Astrocyte (in vitro differentiated cells and primary cell): ENCODE measurements at regions not wholly inside any gene's neighbourhood (a gene's known extent, or its start where the extent isn't known, plus 50 kb on each side); places are given as distances from the start of the nearest gene placed in this dataset.

ENCODE experiments used
- DNase-seq: peaks from one replicate; pipeline ENCODE4 v3.0.0-alpha.2; 2010; ENCODE audit warnings: low read depth
- FAIRE-seq: peaks from 2 replicates; lab custom pipeline; 2011; peaks lifted over from hg19 to GRCh38; lab: Jason Lieb, UNC
- H2AFZ ChIP-seq: 2 replicates; pipeline ENCODE4 v1.6.0; 2012; ENCODE audit warnings: low read depth, low read length, inconsistent platforms
- H3K27ac ChIP-seq: 2 replicates; pipeline ENCODE4 v1.5.1; 2011; ENCODE audit warnings: low read depth, low read length, inconsistent platforms
- H3K27me3 ChIP-seq: 2 replicates; pipeline ENCODE4 v1.6.0; 2011; ENCODE audit warnings: low read length, inconsistent platforms; ENCODE audit not compliant: insufficient read depth
- H3K36me3 ChIP-seq: 2 replicates; pipeline ENCODE4 v1.5.1; 2011; ENCODE audit warnings: low read length, inconsistent platforms; ENCODE audit not compliant: insufficient read depth
- H3K4me1 ChIP-seq: 2 replicates; pipeline ENCODE4 v1.5.1; 2011; ENCODE audit warnings: low read length, inconsistent platforms; ENCODE audit not compliant: insufficient read depth
- H3K4me2 ChIP-seq: 2 replicates; pipeline ENCODE4 v1.6.0; 2012; ENCODE audit warnings: low read length, inconsistent platforms
- H3K4me3 ChIP-seq: 2 replicates; pipeline ENCODE4 v1.5.1; 2011; ENCODE audit warnings: low read depth, mild to moderate bottlenecking, low read length, inconsistent platforms; ENCODE audit not compliant: insufficient read depth
- H3K79me2 ChIP-seq: 2 replicates; pipeline ENCODE4 v1.6.0; 2012; ENCODE audit warnings: mild to moderate bottlenecking, low read length, inconsistent platforms; ENCODE audit not compliant: insufficient read depth
- H3K9ac ChIP-seq: 2 replicates; pipeline ENCODE4 v1.6.0; 2012; ENCODE audit warnings: mild to moderate bottlenecking, low read length, inconsistent platforms
- H3K9me3 ChIP-seq: 2 replicates; pipeline ENCODE4 v1.5.1; 2012; ENCODE audit warnings: low read depth, mild to moderate bottlenecking, low read length, inconsistent platforms; ENCODE audit not compliant: insufficient read depth
- H4K20me1 ChIP-seq: 2 replicates; pipeline ENCODE4 v1.6.0; 2012; ENCODE audit warnings: low read length, inconsistent platforms; ENCODE audit not compliant: insufficient read depth
- H3K27ac Mint-ChIP-seq: one replicate; pipeline ENCODE4 v1.8.0; 2021; ENCODE audit warnings: mild to moderate bottlenecking, mixed read lengths; ENCODE audit not compliant: unreplicated experiment
- H3K27me3 Mint-ChIP-seq: one replicate; pipeline ENCODE4 v1.8.0; 2021; ENCODE audit warnings: low read depth, mixed read lengths; ENCODE audit not compliant: unreplicated experiment
- H3K36me3 Mint-ChIP-seq: one replicate; pipeline ENCODE4 v1.8.0; 2021; ENCODE audit warnings: low read depth, mixed read lengths; ENCODE audit not compliant: unreplicated experiment
- H3K4me1 Mint-ChIP-seq: one replicate; pipeline ENCODE4 v1.8.0; 2021; ENCODE audit warnings: low read depth, mixed read lengths; ENCODE audit not compliant: unreplicated experiment
- H3K4me3 Mint-ChIP-seq: one replicate; pipeline ENCODE4 v1.8.0; 2021; ENCODE audit warnings: mild to moderate bottlenecking, moderate library complexity, mixed read lengths; ENCODE audit not compliant: unreplicated experiment
- H3K9me3 Mint-ChIP-seq: one replicate; pipeline ENCODE4 v1.8.0; 2021; ENCODE audit warnings: mild to moderate bottlenecking, mixed read lengths; ENCODE audit not compliant: unreplicated experiment
- EZH2 ChIP-seq: IDR thresholded peaks from 2 replicates; pipeline ENCODE4 v1.6.1; 2012; ENCODE audit warnings: mild to moderate bottlenecking, low read length, inconsistent platforms; ENCODE audit not compliant: insufficient read depth
- TF ChIP-seq, protein P1 (sequence below): IDR thresholded peaks from 2 replicates; pipeline ENCODE4 v1.5.1; 2011; ENCODE audit warnings: low read depth, mild to moderate bottlenecking, inconsistent platforms, low read length, moderate library complexity; ENCODE audit not compliant: insufficient read depth

DNA sequence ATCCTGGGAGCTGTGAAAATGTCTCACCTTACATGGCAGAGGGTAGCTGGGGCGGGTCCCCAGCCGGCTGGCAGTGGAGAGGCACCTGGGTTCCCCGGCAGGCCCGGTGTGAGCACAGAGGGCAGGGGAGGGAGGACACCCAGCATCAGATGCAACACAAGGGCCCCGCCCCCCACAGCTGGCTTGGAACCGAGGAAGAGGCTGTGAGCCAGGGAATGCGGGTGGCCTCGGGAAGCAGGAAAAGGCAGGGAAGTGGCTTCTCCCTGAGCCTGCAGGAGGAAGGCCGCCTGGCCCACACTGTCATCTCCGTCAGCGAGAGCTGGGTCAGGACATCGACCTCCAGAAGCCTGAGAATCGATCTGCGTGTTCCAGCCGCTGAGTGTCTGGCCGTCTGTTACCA, 87.3 kb downstream of the SIK1 start:
- Mint-ChIP-seq H3K27me3 (peaks cover 2% of the 10 kb centered on the region), H3K9me3 (no peaks in the 10 kb centered on the region), H3K27ac (no peak overlapping the region), H3K4me1 (peaks cover 11% of the 10 kb centered on the region), H3K36me3 (no peaks in the 10 kb centered on the region), H3K4me3 (no peak overlapping the region)
- H3K4me3 ChIP-seq: no peak overlapping the region
- H3K9ac ChIP-seq: no peak overlapping the region
- no peak for DNase-seq
- H3K79me2 ChIP-seq: no peaks in the 10 kb centered on the region
- no peak overlapping the region for H3K4me2 ChIP-seq
- TF ChIP-seq, protein P1, sequence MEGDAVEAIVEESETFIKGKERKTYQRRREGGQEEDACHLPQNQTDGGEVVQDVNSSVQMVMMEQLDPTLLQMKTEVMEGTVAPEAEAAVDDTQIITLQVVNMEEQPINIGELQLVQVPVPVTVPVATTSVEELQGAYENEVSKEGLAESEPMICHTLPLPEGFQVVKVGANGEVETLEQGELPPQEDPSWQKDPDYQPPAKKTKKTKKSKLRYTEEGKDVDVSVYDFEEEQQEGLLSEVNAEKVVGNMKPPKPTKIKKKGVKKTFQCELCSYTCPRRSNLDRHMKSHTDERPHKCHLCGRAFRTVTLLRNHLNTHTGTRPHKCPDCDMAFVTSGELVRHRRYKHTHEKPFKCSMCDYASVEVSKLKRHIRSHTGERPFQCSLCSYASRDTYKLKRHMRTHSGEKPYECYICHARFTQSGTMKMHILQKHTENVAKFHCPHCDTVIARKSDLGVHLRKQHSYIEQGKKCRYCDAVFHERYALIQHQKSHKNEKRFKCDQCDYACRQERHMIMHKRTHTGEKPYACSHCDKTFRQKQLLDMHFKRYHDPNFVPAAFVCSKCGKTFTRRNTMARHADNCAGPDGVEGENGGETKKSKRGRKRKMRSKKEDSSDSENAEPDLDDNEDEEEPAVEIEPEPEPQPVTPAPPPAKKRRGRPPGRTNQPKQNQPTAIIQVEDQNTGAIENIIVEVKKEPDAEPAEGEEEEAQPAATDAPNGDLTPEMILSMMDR: no peak
- TF ChIP-seq EZH2: no peak
- H3K36me3 ChIP-seq: no peaks in the 10 kb centered on the region
- H4K20me1 ChIP-seq: no peaks in the 10 kb centered on the region
- no peaks in the 10 kb centered on the region for H3K27me3 ChIP-seq
- FAIRE-seq: no peak
- no peak overlapping the region for H2AFZ ChIP-seq
- no peaks in the 10 kb centered on the region for H3K9me3 ChIP-seq
- H3K27ac ChIP-seq: no peak overlapping the region
- H3K4me1 ChIP-seq: peaks cover 28% of the 10 kb centered on the region

DNA sequence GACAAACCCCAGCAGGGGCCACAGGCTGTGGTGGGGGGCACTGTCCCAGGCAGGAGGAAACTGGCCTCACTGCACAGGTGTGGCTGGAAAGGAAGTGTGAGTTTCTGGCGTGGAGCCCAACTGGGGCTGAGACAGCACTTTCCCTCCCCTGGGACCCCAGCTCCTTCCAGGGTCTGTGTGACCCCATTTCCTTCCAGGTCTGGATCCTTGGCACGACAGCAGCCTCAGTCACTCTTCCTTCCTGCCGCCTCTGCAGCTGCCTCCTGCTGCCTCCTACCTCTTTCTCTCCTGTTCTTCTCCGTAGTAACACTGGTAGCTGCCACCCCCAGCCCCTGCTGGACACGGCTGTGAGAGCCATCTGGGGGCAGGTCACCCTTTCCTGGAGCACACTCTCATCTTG, 88.0 kb downstream of the SIK1 start:
- H3K27me3 Mint-ChIP-seq: peaks cover 2% of the 10 kb centered on the region
- Histone ChIP-seq H3K4me2 (no peak overlapping the region), H4K20me1 (no peaks in the 10 kb centered on the region), H2AFZ (no peak overlapping the region), H3K9me3 (no peaks in the 10 kb centered on the region), H3K79me2 (no peaks in the 10 kb centered on the region), H3K4me3 (no peak overlapping the region), H3K27me3 (no peaks in the 10 kb centered on the region), H3K4me1 (peaks cover 34% of the 10 kb centered on the region), H3K27ac (no peak overlapping the region), H3K36me3 (no peaks in the 10 kb centered on the region), H3K9ac (no peak overlapping the region)
- DNase-seq: no peak
- no peak for TF ChIP-seq EZH2
- TF ChIP-seq, protein P1: no peak
- H3K4me3 Mint-ChIP-seq: no peak overlapping the region
- H3K9me3 Mint-ChIP-seq: no peaks in the 10 kb centered on the region
- FAIRE-seq: no peak
- no peaks in the 10 kb centered on the region for H3K36me3 Mint-ChIP-seq
- peak overlapping the region; percentile 72 for H3K27ac Mint-ChIP-seq
- peaks cover 15% of the 10 kb centered on the region for H3K4me1 Mint-ChIP-seq

DNA sequence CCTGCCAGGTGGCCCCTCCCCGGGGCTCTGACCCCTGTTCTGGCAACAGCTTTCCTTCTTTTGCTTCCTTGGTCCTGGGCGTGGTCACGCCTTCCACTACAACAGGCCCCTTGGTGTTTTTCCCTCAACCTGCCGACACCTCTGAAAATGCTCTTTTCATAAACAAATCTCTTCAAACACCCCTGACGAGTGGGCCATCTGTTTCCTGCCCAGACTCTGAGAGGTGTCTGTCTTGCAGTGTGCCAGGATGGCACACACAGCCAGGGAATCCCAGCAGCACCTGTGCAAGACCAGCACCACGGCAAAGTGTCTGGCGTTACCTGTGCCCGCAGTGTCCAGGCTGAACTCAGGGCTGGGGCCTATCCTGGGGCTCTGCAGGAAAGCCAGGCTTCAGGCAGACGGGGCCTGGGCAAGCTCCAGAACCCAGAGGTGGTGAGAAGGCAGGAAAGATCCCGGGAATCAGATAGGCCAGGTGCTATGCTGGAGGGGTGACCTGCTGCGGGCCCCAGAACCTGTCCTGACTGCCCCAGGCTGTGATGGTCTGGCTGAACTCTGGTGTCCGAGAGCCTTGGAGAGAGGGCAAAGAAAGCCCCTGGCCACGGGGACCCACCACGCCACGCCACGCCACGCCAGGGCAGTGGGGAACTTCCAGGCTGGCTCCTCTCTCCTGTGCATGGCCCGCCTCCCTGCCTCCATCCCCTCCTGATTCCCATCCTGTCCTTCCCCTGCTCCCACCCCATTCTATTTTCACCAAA, 88.9 kb downstream of the SIK1 start:
- Mint-ChIP-seq H3K36me3 (no peaks in the 10 kb centered on the region), H3K27ac (no peak overlapping the region), H3K27me3 (peaks cover 2% of the 10 kb centered on the region), H3K4me1 (peaks cover 23% of the 10 kb centered on the region), H3K9me3 (no peaks in the 10 kb centered on the region), H3K4me3 (no peak overlapping the region)
- no peak for FAIRE-seq
- Histone ChIP-seq H3K4me1 (peaks cover 43% of the 10 kb centered on the region), H3K27me3 (no peaks in the 10 kb centered on the region), H3K27ac (no peak overlapping the region), H3K36me3 (no peaks in the 10 kb centered on the region), H3K79me2 (no peaks in the 10 kb centered on the region), H3K9ac (no peak overlapping the region), H2AFZ (no peak overlapping the region), H3K9me3 (no peaks in the 10 kb centered on the region), H3K4me2 (no peak overlapping the region), H3K4me3 (no peak overlapping the region), H4K20me1 (no peaks in the 10 kb centered on the region)
- TF ChIP-seq EZH2: no peak
- TF ChIP-seq, protein P1: no peak
- no peak for DNase-seq
